H9 (cell line): ENCODE measurements at regions not wholly inside any gene's neighbourhood (a gene's known extent, or its start where the extent isn't known, plus 50 kb on each side); places are given as distances from the start of the nearest gene placed in this dataset.

Source experiments
- DNase-seq: peaks from one replicate; pipeline ENCODE4 v3.0.0-alpha.2; 2017
- H2AFZ ChIP-seq: one replicate; pipeline ENCODE4 v1.6.1; 2013; ENCODE audit warnings: mild to moderate bottlenecking, low read length, control low read depth, moderate library complexity
- H2AK5ac ChIP-seq: 2 replicates; pipeline ENCODE4 v1.6.1; 2013; ENCODE audit warnings: low read length, control low read depth, mixed read lengths; ENCODE audit not compliant: insufficient read length
- H2BK120ac ChIP-seq: one replicate; pipeline ENCODE4 v1.6.1; 2013; ENCODE audit warnings: low read depth, mild to moderate bottlenecking, low read length, control low read depth, inconsistent platforms; ENCODE audit not compliant: poor library complexity, severe bottlenecking
- H2BK12ac ChIP-seq: 2 replicates; pipeline ENCODE4 v1.6.1; 2013; ENCODE audit warnings: low read length, control low read depth, mixed read lengths, low read depth; ENCODE audit not compliant: insufficient read length
- H2BK15ac ChIP-seq: 2 replicates; pipeline ENCODE4 v1.6.1; 2013; ENCODE audit warnings: low read depth, low read length, control low read depth
- H2BK20ac ChIP-seq: one replicate; pipeline ENCODE4 v1.6.1; 2013; ENCODE audit warnings: low read depth, mild to moderate bottlenecking, low read length, control low read depth, inconsistent platforms; ENCODE audit not compliant: poor library complexity, severe bottlenecking
- H2BK5ac ChIP-seq: 2 replicates; pipeline ENCODE4 v1.6.1; 2013; ENCODE audit warnings: low read length, control low read depth, mixed read lengths; ENCODE audit not compliant: insufficient read length
- H3K14ac ChIP-seq: 2 replicates; pipeline ENCODE4 v1.6.1; 2013; ENCODE audit warnings: low read length, control low read depth; ENCODE audit not compliant: insufficient read depth
- H3K18ac ChIP-seq: 2 replicates; pipeline ENCODE4 v1.6.1; 2013; ENCODE audit warnings: low read depth, mild to moderate bottlenecking, mixed read lengths, low read length, control low read depth; ENCODE audit not compliant: insufficient read length
- H3K23ac ChIP-seq: 2 replicates; pipeline ENCODE4 v1.6.1; 2013; ENCODE audit warnings: low read length, control low read depth, mixed read lengths, low read depth; ENCODE audit not compliant: insufficient read length
- H3K23me2 ChIP-seq: 2 replicates; pipeline ENCODE4 v1.6.1; 2013; ENCODE audit warnings: low read depth, mild to moderate bottlenecking, mixed read lengths, low read length, control low read depth; ENCODE audit not compliant: insufficient read length, poor library complexity, severe bottlenecking
- H3K27ac ChIP-seq: 2 replicates; pipeline ENCODE4 v1.5.1; 2013; ENCODE audit warnings: low read length, control low read depth, mixed read lengths, low read depth; ENCODE audit not compliant: insufficient read length
- H3K27me3 ChIP-seq: 2 replicates; pipeline ENCODE4 v1.6.1; 2013; ENCODE audit warnings: low read length, control low read depth, inconsistent platforms; ENCODE audit not compliant: insufficient read depth
- H3K4ac ChIP-seq: 2 replicates; pipeline ENCODE4 v1.6.1; 2013; ENCODE audit warnings: low read depth, mild to moderate bottlenecking, control low read depth, inconsistent platforms, low read length, moderate library complexity
- H3K4me1 ChIP-seq: 2 replicates; pipeline ENCODE4 v1.6.1; 2013; ENCODE audit warnings: low read length, control low read depth, inconsistent platforms; ENCODE audit not compliant: insufficient read depth
- H3K4me2 ChIP-seq: 2 replicates; pipeline ENCODE4 v1.6.1; 2013; ENCODE audit warnings: low read length, control low read depth, mixed read lengths; ENCODE audit not compliant: insufficient read length, insufficient read depth
- H3K56ac ChIP-seq: 2 replicates; pipeline ENCODE4 v1.6.1; 2013; ENCODE audit warnings: low read depth, mild to moderate bottlenecking, mixed read lengths, low read length, control low read depth; ENCODE audit not compliant: insufficient read length
- H3K79me1 ChIP-seq: 2 replicates; pipeline ENCODE4 v1.6.1; 2013; ENCODE audit warnings: low read depth, mild to moderate bottlenecking, moderate library complexity, low read length, control low read depth, inconsistent platforms; ENCODE audit not compliant: insufficient read depth, poor library complexity, severe bottlenecking
- H3K79me2 ChIP-seq: 2 replicates; pipeline ENCODE4 v1.6.1; 2013; ENCODE audit warnings: low read length, control low read depth, inconsistent platforms; ENCODE audit not compliant: insufficient read depth
- H3K9ac ChIP-seq: 2 replicates; pipeline ENCODE4 v1.6.1; 2013; ENCODE audit warnings: low read length, control low read depth, mixed read lengths; ENCODE audit not compliant: insufficient read length; ENCODE audit errors: extremely low read depth
- H3K9me3 ChIP-seq: one replicate; pipeline ENCODE4 v1.6.1; 2013; ENCODE audit warnings: low read depth, low read length, inconsistent platforms; ENCODE audit not compliant: control insufficient read depth
- H3T11ph ChIP-seq: one replicate; pipeline ENCODE4 v1.6.1; 2013; ENCODE audit warnings: mild to moderate bottlenecking, low read length, control low read depth, inconsistent platforms
- H4K20me1 ChIP-seq: one replicate; pipeline ENCODE4 v1.6.1; 2013; ENCODE audit not compliant: control insufficient read depth, insufficient read length, insufficient read depth
- H4K5ac ChIP-seq: 2 replicates; pipeline ENCODE4 v1.6.1; 2013; ENCODE audit warnings: low read depth, mild to moderate bottlenecking, mixed read lengths, low read length, control low read depth; ENCODE audit not compliant: insufficient read length
- H4K8ac ChIP-seq: replicated peaks from 2 replicates; pipeline ENCODE4 v1.6.1; 2013; ENCODE audit warnings: low read length, control low read depth, mixed read lengths, low read depth; ENCODE audit not compliant: insufficient read length
- H4K91ac ChIP-seq: 2 replicates; pipeline ENCODE4 v1.6.1; 2013; ENCODE audit warnings: low read depth, mild to moderate bottlenecking, moderate library complexity, mixed read lengths, low read length, control low read depth; ENCODE audit not compliant: insufficient read length
- H3K27ac Mint-ChIP-seq, 3 experiments: 2 replicates in 2 of 3; 3 replicates in 1 of 3; pipeline ENCODE4 v1.8.0; 2020 to 2021; ENCODE audit warnings: mixed read lengths in 3 of 3, mild to moderate bottlenecking in 1 of 3, moderate library complexity in 1 of 3
- H3K27me3 Mint-ChIP-seq: 2 replicates; pipeline ENCODE4 v1.8.0; 2021; ENCODE audit warnings: low read depth, mild to moderate bottlenecking, moderate library complexity, mixed read lengths
- H3K36me3 Mint-ChIP-seq, 3 experiments: 2 replicates in 2 of 3; 3 replicates in 1 of 3; pipeline ENCODE4 v1.8.0; 2020 to 2021; ENCODE audit warnings: low read depth in 3 of 3, mixed read lengths in 3 of 3; ENCODE audit not compliant: insufficient read depth in 1 of 3
- H3K4me1 Mint-ChIP-seq, 2 experiments: 2 replicates each; pipeline ENCODE4 v1.8.0; 2020; ENCODE audit warnings: mixed read lengths in 2 of 2
- H3K4me3 Mint-ChIP-seq, 2 experiments: 2 replicates in 1 of 2; 3 replicates in 1 of 2; pipeline ENCODE4 v1.8.0; 2020 to 2021; ENCODE audit warnings: mild to moderate bottlenecking in 2 of 2, mixed read lengths in 2 of 2, moderate library complexity in 1 of 2
- H3K9me3 Mint-ChIP-seq, 2 experiments: 2 replicates in 1 of 2; 3 replicates in 1 of 2; pipeline ENCODE4 v1.8.0; 2020; ENCODE audit warnings: mild to moderate bottlenecking in 2 of 2, mixed read lengths in 2 of 2, moderate library complexity in 1 of 2
- CTCF ChIP-seq: fragments of 200-600 bp; sonication (generic); conservative IDR thresholded peaks from 3 replicates; pipeline ENCODE4 v1.8.0; 2021; ENCODE audit warnings: antibody characterized with exemption, mild to moderate bottlenecking
- WGBS: extraction: QIAGEN DNeasy Blood & Tissue Kit; methylation state at CpG from one replicate; pipeline ENCODE4 v1.1.7; 2013; ENCODE audit warnings: missing lambda C conversion rate, low lambda C conversion rate, mixed read lengths; ENCODE audit not compliant: insufficient read length; ENCODE audit errors: extremely low coverage; 5-methylcytosine and 5-hydroxymethylcytosine counted together

GRCh38 chr9:7542126-7542525, 257.5 kb downstream of the DMAC1 start:
- WGBS = no CpG with 5 or more reads among the region's 2 CpGs
- Histone ChIP-seq H2AFZ (no peak overlapping the region), H3K56ac (no peak overlapping the region), H2BK5ac (no peak overlapping the region), H3K9me3 (no peaks in the 10 kb centered on the region), H2AK5ac (no peak overlapping the region), H4K8ac (no peak overlapping the region), H3K79me1 (no peaks in the 10 kb centered on the region), H3K27me3 (no peaks in the 10 kb centered on the region), H3K14ac (no peak overlapping the region), H3K18ac (no peak overlapping the region), H3K27ac (no peak overlapping the region), H3K23me2 (no peaks in the 10 kb centered on the region), H4K5ac (no peak overlapping the region), H4K91ac (no peak overlapping the region), H3K4ac (no peak overlapping the region), H2BK20ac (no peak overlapping the region), H2BK12ac (no peak overlapping the region), H3K4me1 (peaks cover 4% of the 10 kb centered on the region; the same call in 1 of the 2 replicates), H3K9ac (no peak overlapping the region), H3K79me2 (no peaks in the 10 kb centered on the region), H2BK120ac (no peak overlapping the region), H4K20me1 (no peaks in the 10 kb centered on the region), H3K4me2 (no peak overlapping the region), H3K23ac (no peak overlapping the region), H2BK15ac (no peak overlapping the region), H3T11ph (no peak overlapping the region)
- no peak overlapping the region for H3K4me3 Mint-ChIP-seq
- H3K36me3 Mint-ChIP-seq = no peaks in the 10 kb centered on the region
- 0 out of 2 replicates have a peak, but pooled peaks cover 2% of the 10 kb centered on the region for H3K27me3 Mint-ChIP-seq
- H3K27ac Mint-ChIP-seq = peak overlapping the region in 1 of 3 experiments; percentile 39; a peak in 2 of 7 replicates
- TF ChIP-seq CTCF = no peak
- no peak for DNase-seq
- H3K4me1 Mint-ChIP-seq = peaks cover 25 to 29% of the 10 kb centered on the region in 2 experiments
- H3K9me3 Mint-ChIP-seq = no peaks in the 10 kb centered on the region; a peak in 1 of 5 replicates
